GM13977 (cell line): ENCODE measurements at regions not wholly inside any gene's neighbourhood (a gene's known extent, or its start where the extent isn't known, plus 50 kb on each side); places are given as distances from the start of the nearest gene placed in this dataset.

Source experiments
- DNase-seq: peaks from one replicate; pipeline ENCODE4 v3.0.0; 2012; ENCODE audit warnings: low spot score
- CTCF ChIP-seq: IDR thresholded peaks from 2 replicates; pipeline ENCODE4 v1.5.1; 2012; ENCODE audit warnings: mild to moderate bottlenecking, control low read depth; ENCODE audit not compliant: insufficient read depth; ENCODE audit errors: extremely low read depth, missing control alignments
- in situ Hi-C: fragments of 300-500 bp; cut with MboI; formaldehyde crosslinking; loops from one replicate; pipeline ENCODE4 v1.12.0; 2022; ENCODE audit warnings: low sequenced_read_pairs, low pct_unique_long_range_greater_than_20kb, mixed read lengths, inconsistent platforms; ENCODE audit not compliant: unreplicated experiment

GRCh38 chr15:38622908-38623307 lies 58.3 kb upstream of the RASGRP1 start:
- peak; percentile 32 for DNase-seq
- in situ Hi-C loops: no loop called here
- TF ChIP-seq CTCF: no peak

GRCh38 chr15:38623744-38624143 lies 59.1 kb upstream of the RASGRP1 start:
- no peak for TF ChIP-seq CTCF
- DNase-seq: no peak
- in situ Hi-C loops: no loop called here

GRCh38 chr15:38624244-38625205 lies 59.9 kb upstream of the RASGRP1 start:
- TF ChIP-seq CTCF: no peak
- in situ Hi-C loops: no loop called here
- DNase-seq: no peak

GRCh38 chr15:38625886-38626285 lies 61.3 kb upstream of the RASGRP1 start:
- TF ChIP-seq CTCF: no peak
- in situ Hi-C loops: no loop called here
- DNase-seq: no peak

GRCh38 chr15:38626443-38627050 lies 61.9 kb upstream of the RASGRP1 start:
- no peak for DNase-seq
- in situ Hi-C loops: no loop called here

GRCh38 chr15:38627689-38628277 lies 63.2 kb upstream of the RASGRP1 start:
- no peak for DNase-seq
- TF ChIP-seq CTCF: no peak
- in situ Hi-C loops: no loop called here

More at GRCh38 chr15:38626443-38627050, 61.9 kb upstream of the RASGRP1 start:
- no peak for TF ChIP-seq CTCF
